ENCODE measurements at regions not wholly inside any gene's neighbourhood (a gene's known extent, or its start where the extent isn't known, plus 50 kb on each side); places are given as distances from the start of the nearest gene placed in this dataset.
"Not testable (repeated sequence)": the region's sequence is repeated elsewhere in the genome, so short reads cannot be mapped to it uniquely, and the experiment has no call there.

DNA sequence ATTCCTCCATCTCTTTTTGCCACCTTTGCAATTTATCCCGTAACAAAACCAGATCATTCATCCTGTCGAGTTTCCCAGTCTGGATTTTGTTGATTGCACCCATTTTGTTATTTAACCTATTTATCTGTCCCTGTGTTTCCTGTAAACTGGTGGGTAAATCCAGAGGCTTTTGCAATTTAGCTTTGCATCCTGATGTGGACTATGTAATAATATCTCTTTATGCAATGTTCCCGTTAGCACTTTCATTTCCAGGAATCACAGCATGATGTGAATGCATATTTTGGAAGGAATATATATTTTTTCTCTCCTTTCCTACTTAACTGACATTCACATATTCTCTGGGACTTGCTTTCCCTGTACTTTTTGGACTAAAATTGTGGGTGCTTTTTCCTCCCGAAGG lies 240.3 kb upstream of the GAS1 start:
- no peak for TF ChIP-seq POLR2A (IDR thresholded peaks at IDR 0.05; ENCODE audit: low read depth, low read length)
- no peak for FAIRE-seq

DNA sequence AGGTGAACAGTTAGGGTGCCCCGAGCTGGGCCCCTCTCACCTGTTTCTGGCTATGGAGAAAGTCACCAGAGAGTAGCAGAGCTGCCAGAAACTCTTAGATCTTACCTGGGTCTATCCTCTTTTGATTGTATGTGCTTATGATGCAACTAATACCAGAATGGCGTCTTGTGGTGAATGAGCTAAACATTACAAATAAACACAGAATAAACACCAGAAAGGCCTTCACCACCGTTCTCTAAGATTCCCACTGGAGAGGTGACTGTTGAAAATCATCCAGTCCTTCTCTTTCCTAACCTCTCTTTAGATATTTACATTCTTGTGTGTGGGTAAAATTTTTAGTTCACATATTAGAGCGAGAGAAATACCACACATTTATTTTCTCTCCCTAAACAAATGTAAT lies 241.7 kb upstream of the GAS1 start:
- TF ChIP-seq POLR2A (IDR thresholded peaks at IDR 0.05; ENCODE audit: low read depth, low read length) = no peak
- FAIRE-seq (no peak), DNase-seq (ENCODE audit: insufficient read length, low spot score) (no peak)

More for the DNA sequence above, 240.3 kb upstream of the GAS1 start:
- DNase-seq (ENCODE audit: insufficient read length, low spot score) = no peak

DNA sequence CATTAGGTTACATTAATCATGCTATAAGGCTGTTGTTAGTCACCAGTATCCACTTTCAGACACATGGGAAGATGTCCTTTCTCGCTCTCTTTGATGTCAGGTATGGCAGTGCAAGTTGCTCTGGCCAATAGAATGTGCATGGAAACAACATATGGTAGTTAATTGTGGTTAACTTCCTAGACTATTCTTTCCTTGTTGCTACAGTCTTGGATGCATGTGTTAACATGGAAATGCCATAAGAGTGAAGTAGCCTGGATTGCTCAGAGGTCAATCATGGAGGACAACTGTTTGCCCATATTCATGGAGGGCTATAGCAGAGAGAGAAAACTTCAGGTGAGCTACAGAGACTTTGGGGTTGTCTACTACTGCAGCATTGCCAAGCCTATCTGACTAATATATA lies 245.8 kb upstream of the GAS1 start:
- no peak for TF ChIP-seq POLR2A (IDR thresholded peaks at IDR 0.05; ENCODE audit: low read depth, low read length)
- FAIRE-seq = no peak
- no peak for DNase-seq (ENCODE audit: insufficient read length, low spot score)

DNA sequence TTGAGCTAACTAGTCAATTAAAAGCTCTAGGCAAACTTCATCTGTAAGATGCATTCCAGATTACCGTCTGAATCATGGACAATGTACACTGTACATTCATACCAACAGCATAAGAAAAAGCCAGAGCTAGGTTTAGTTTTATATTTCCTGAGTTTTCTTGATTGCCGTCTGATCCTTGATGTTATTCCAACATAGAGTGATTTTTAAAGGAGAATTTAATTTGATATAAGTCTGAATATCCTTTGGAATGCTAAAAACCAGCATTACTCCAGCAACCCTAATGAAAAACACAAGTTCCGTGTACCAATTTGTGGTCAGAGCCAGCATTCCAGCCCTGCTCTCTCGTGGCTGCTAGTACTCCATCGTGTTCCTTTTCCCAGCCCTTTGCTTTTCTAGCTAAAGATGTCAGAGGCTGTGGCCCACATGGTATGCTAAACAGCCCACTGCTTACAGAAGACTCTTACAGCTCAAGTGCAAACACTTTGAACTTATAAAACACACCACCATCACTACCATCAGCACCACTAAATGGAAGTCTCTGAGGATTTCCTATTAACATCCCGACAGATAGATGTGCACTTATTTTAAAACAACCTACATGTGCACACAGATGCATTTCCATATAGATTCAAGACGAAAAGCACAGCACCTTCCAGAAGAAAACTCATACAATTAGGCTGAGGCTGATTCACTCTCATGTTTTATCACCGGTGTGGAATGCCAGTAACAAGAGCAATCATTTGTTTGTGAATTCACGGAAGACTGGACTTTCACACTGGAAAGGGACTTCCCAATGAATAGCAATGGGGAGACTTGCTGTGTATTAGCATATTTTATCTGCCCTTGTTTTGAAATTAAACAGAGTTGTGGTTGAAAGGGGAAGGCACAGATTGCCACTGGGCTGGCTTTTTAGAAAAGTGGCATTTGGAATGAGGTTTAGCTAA lies 246.9 kb upstream of the GAS1 start:
- TF ChIP-seq POLR2A (IDR thresholded peaks at IDR 0.05; ENCODE audit: low read depth, low read length) = no peak
- FAIRE-seq (no peak), DNase-seq (ENCODE audit: insufficient read length, low spot score) (no peak)

- no peak for TF ChIP-seq POLR2A (IDR thresholded peaks at IDR 0.05; ENCODE audit: low read depth, low read length)
- DNase-seq (ENCODE audit: insufficient read length, low spot score) (no peak), FAIRE-seq (no peak)
Measured at GRCh38 chr9:87195306-87195705, 248.0 kb upstream of the GAS1 start.

GRCh38 chr9:87197349-87198130 lies 250.2 kb upstream of the GAS1 start:
- DNase-seq (ENCODE audit: insufficient read length, low spot score) (no peak), FAIRE-seq (no peak)
- TF ChIP-seq POLR2A (IDR thresholded peaks at IDR 0.05; ENCODE audit: low read depth, low read length) = no peak

DNA sequence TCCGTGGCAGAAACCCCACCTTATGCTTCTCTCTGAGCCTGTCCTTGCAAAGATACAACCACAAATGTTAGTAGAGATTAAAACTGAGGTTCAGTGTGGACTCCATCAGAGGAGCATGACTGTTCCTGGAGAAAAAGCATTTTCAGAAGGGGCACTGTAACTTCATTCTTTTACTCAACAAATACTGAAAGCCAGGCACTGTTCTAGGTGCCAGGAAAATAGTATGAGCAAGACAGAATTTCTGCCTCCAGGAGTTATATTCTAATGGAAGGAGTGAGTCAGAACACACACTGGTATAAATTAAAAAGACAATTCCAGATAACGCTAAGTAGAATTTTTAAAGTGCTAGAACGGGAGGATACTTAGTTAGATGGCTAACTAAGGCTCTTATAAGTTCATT lies 251.4 kb upstream of the GAS1 start:
- no peak for FAIRE-seq
- no peak for TF ChIP-seq POLR2A (IDR thresholded peaks at IDR 0.05; ENCODE audit: low read depth, low read length)
- DNase-seq (ENCODE audit: insufficient read length, low spot score) = no peak

DNA sequence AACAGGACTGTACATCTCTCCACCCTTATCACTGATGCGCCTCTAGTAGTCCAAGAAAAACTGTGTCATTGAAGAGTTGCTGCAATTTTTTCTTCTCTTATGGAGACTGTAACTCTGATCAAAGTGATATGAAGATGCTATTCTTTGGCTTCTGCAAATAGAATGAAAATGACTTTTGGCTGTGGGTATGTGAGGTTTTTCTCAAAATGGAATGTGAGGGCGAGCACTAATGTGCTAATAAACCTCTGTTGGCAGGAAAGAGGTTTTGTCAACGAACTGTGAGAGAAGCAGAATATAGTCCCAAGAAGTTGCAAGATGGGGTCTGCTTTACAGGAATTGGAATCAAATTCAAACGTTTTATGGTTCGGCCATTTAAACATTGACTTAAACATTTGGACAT lies 252.0 kb upstream of the GAS1 start:
- no peak for DNase-seq (ENCODE audit: insufficient read length, low spot score)
- no peak for TF ChIP-seq POLR2A (IDR thresholded peaks at IDR 0.05; ENCODE audit: low read depth, low read length)
- FAIRE-seq = no peak

DNA sequence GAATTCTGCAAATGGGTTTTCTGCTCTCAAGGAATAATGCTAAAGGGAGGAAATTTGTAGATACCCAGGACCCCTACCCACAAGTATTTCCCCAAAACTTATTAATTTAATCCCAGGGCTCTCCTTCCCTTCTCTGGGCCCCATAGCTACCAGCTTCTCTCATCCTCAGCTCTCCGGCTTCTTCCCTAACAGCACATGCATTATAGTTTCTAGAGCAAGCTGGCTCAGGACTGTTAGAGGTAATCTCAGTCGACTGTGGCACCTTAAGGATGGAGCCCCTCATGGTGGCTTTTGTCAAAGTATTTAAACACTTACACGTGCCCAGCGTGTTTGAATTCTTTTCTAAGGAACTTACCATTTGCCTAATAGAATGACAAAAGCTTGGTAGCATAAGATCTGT lies 252.5 kb upstream of the GAS1 start:
- FAIRE-seq = no peak
- DNase-seq (ENCODE audit: insufficient read length, low spot score) = no peak
- TF ChIP-seq POLR2A (IDR thresholded peaks at IDR 0.05; ENCODE audit: low read depth, low read length) = no peak

- no peak for FAIRE-seq
- no peak for TF ChIP-seq POLR2A (IDR thresholded peaks at IDR 0.05; ENCODE audit: low read depth, low read length)
- DNase-seq (ENCODE audit: insufficient read length, low spot score) = no peak
Measured at GRCh38 chr9:87201351-87201751, 254.0 kb upstream of the GAS1 start.

DNA sequence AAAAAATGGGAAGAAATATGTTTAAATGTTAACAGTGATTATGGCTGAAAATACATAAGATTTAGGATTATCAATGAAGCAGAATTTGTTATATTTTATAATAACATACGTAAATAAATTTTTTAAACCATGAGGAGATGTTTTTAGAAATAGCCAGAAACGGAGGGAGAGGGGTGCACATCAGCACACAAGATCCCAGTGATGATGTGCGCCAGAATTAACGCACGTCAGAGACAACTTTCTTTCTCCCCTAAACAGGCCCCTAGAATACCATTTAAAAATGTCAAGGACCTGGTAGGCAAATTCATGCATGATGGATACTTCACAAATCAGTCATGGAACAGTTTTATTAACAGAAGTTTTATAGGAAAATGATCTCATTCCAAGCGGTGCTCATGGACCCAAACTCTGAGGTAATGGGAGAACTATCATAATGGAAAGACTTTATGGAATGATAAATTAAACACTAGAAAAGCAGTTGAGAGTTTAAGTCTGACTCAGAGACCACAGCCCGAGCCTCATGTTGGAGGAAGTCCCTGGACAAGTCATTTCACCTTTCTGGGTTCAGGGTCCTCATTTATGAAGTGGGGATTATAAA lies 258.9 kb upstream of the GAS1 start:
- no peak for DNase-seq (ENCODE audit: insufficient read length, low spot score)
- TF ChIP-seq POLR2A (IDR thresholded peaks at IDR 0.05; ENCODE audit: low read depth, low read length) = no peak
- no peak for FAIRE-seq

DNA sequence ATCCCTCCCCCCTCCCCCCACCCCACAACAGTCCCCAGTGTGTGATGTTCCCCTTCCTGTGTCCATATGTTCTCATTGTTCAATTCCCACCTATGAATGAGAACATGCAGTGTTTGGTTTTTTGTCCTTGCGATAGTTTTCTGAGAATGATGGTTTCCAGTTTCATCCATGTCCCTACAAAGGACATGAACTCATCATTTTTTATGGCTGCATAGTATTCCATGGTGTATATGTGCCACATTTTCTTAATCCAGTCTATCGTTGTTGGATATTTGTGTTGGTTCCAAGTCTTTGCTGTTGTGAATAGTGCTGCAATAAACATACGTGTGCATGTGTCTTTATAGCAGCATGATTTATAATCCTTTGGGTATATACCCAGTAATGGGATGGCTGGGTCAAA lies 263.4 kb upstream of the GAS1 start:
- FAIRE-seq; DNase-seq (ENCODE audit: insufficient read length, low spot score): not testable (repeated sequence)

GRCh38 chr9:87211669-87212068 lies 264.4 kb upstream of the GAS1 start:
- no peak for DNase-seq (ENCODE audit: insufficient read length, low spot score)
- TF ChIP-seq POLR2A (IDR thresholded peaks at IDR 0.05; ENCODE audit: low read depth, low read length) = no peak
- no peak for FAIRE-seq

DNA sequence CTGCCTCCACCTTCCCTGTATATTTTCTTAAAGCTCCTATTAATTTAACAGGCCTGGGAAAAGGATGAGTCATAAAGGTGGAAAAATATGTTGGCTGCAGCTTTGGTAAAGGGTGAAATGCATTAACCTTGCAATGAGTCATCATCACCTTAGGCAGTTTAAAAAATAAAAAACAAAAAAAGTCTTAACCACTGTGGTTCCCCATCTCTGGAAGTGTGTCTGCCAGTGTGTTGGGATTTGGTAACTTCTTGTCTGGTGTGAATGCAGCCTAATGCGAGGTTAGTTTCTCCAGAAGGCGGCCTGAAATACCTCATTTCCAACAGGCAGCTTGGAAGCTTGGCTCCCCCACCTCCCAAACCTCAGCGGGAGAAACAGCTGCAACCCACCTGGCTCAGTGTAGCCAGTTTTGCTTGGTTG lies 265.3 kb upstream of the GAS1 start:
- DNase-seq (ENCODE audit: insufficient read length, low spot score) = no peak
- no peak for FAIRE-seq
- no peak for TF ChIP-seq POLR2A (IDR thresholded peaks at IDR 0.05; ENCODE audit: low read depth, low read length)

Data from H54 (cell line).